Stromal cell of bone marrow (primary cell): ENCODE measurements at regions not wholly inside any gene's neighbourhood (a gene's known extent, or its start where the extent isn't known, plus 50 kb on each side); places are given as distances from the start of the nearest gene placed in this dataset.
"Not testable (repeated sequence)": the region's sequence is repeated elsewhere in the genome, so short reads cannot be mapped to it uniquely, and the experiment has no call there.

ENCODE experiments used
- DNase-seq: peaks from one replicate; pipeline ENCODE4 v3.0.0-alpha.2; 2012; ENCODE audit warnings: low read depth

- DNase-seq = not testable (repeated sequence)
Measured at GRCh38 chr9:6104406-6104805, 89.0 kb upstream of the RANBP6 start.

GRCh38 chr9:6103911-6104310 lies 88.5 kb upstream of the RANBP6 start:
- DNase-seq = not testable (repeated sequence)

GRCh38 chr9:6102336-6102987 lies 87.0 kb upstream of the RANBP6 start:
- DNase-seq = not testable (repeated sequence)

GRCh38 chr9:6101725-6102124 lies 86.3 kb upstream of the RANBP6 start:
- not testable (repeated sequence) for DNase-seq

- not testable (repeated sequence) for DNase-seq
Measured at GRCh38 chr9:6099346-6099745, 83.9 kb upstream of the RANBP6 start.

GRCh38 chr9:6098431-6098830 lies 83.0 kb upstream of the RANBP6 start:
- no peak for DNase-seq

GRCh38 chr9:6096821-6097220 lies 81.4 kb upstream of the RANBP6 start:
- DNase-seq = peak; percentile 60

GRCh38 chr9:6090277-6091210 lies 75.1 kb upstream of the RANBP6 start:
- no peak for DNase-seq

GRCh38 chr9:6089300-6089699 lies 73.9 kb upstream of the RANBP6 start:
- DNase-seq = no peak

- DNase-seq = no peak
Measured at GRCh38 chr9:6086006-6086655, 70.7 kb upstream of the RANBP6 start.

- peak; percentile 75 for DNase-seq
Measured at GRCh38 chr9:6080154-6080716, 64.8 kb upstream of the RANBP6 start.

GRCh38 chr9:6079386-6079785 lies 64.0 kb upstream of the RANBP6 start:
- no peak for DNase-seq

GRCh38 chr9:6078382-6079105 lies 63.1 kb upstream of the RANBP6 start:
- DNase-seq = no peak

- no peak for DNase-seq
Measured at GRCh38 chr9:6076851-6077250, 61.4 kb upstream of the RANBP6 start.

- DNase-seq = no peak
Measured at GRCh38 chr9:6073731-6074130, 58.3 kb upstream of the RANBP6 start.

- no peak for DNase-seq
Measured at GRCh38 chr9:6072865-6073264, 57.4 kb upstream of the RANBP6 start.

GRCh38 chr9:6072453-6072852 lies 57.0 kb upstream of the RANBP6 start:
- no peak for DNase-seq

GRCh38 chr9:6068983-6069382 lies 53.6 kb upstream of the RANBP6 start:
- DNase-seq = no peak

- no peak for DNase-seq
Measured at GRCh38 chr9:6067426-6067825, 52.0 kb upstream of the RANBP6 start.
